Prostate gland (tissue), 2 donors: ENCODE measurements at regions not wholly inside any gene's neighbourhood (a gene's known extent, or its start where the extent isn't known, plus 50 kb on each side); places are given as distances from the start of the nearest gene placed in this dataset.

Source experiments
- DNase-seq: peaks from one replicate; pipeline ENCODE4 v3.0.0-alpha.2; 2019; ENCODE audit warnings: low spot score
- H3K27ac ChIP-seq, 2 donors: fragments of 200-600 bp; sonication (generic); 2 replicates each; pipeline ENCODE4 v1.5.1; 2017 to 2019
- H3K27me3 ChIP-seq: fragments of 200-600 bp; sonication (generic); replicated peaks from 2 replicates; pipeline ENCODE4 v1.5.1; 2019; ENCODE audit not compliant: insufficient read depth
- H3K36me3 ChIP-seq, 2 donors: fragments of 200-600 bp; sonication (generic); 1 replicate in 1 of 2; 2 replicates in 1 of 2; pipeline versions ENCODE4 v1.5.1 to v1.8.1; 2017 to 2019
- H3K4me1 ChIP-seq: fragments of 200-600 bp; sonication (generic); replicated peaks from 2 replicates; pipeline ENCODE4 v1.5.1; 2019
- H3K4me3 ChIP-seq, 2 donors: fragments of 200-600 bp; sonication (generic); 2 replicates each; pipeline ENCODE4 v1.5.1; 2017 to 2019
- H3K9me3 ChIP-seq: fragments of 200-600 bp; sonication (generic); 2 replicates; pipeline ENCODE4 v1.5.1; 2017
- CTCF ChIP-seq, 4 experiments: fragments of 200-600 bp in 2 of 4; fragments of 450-650 bp in 2 of 4; sonication (generic) in 2 of 4; IDR thresholded peaks; 1 replicate in 3 of 4; 2 replicates in 1 of 4; pipeline ENCODE4 v1.5.1; 2016 to 2019; ENCODE audit warnings: antibody characterized with exemption in 4 of 4, mild to moderate bottlenecking in 2 of 4, moderate library complexity in 2 of 4
- POLR2A ChIP-seq: fragments of 450-650 bp; IDR thresholded peaks from one replicate; pipeline ENCODE4 v1.6.1; 2016; ENCODE audit warnings: antibody characterized with exemption, mild to moderate bottlenecking
- POLR2AphosphoS5 ChIP-seq: sonication (generic); formaldehyde crosslinking; IDR thresholded peaks from one replicate; pipeline ENCODE4 v1.6.1; 2017; ENCODE audit warnings: antibody characterized with exemption
- WGBS: methylation state at CpG from one replicate; pipeline ENCODE4 v1.1.5; 2018; 5-methylcytosine and 5-hydroxymethylcytosine counted together
- intact Hi-C: fragments of 100-400 bp; cut with DNase I; formaldehyde crosslinking; loops from one replicate; pipeline ENCODE4 v1.14.2; 2022

DNA sequence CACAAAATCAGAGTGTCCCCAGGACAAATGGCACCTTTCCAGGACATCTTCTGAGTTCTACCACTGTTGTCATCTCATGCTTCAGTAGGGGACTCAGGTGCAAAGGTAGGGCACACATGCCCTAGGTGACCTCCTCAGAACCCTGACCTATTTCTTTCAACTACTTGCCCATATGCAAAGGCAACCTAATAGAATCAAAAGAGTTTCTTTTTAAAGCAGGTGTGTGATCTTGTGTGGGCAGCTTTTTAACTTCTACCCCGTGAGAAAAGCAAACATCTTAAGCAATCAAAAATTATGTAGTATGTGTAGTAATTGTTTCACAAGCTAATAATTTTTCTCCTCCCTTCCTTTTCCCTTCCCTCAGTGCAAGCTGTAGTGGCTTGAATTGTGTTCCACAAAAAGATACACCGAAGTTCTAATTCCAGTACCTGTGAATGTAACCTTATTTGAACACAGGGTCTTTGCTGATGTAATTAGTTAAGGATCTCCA lies 333.1 kb downstream of the RND3 start:
- H3K27ac ChIP-seq, result peak overlapping the region in 1 of 2 donors; percentile 24
- TF ChIP-seq POLR2AphosphoS5 (peak; percentile 16), POLR2A (no peak)
- no peaks in the 10 kb centered on the region for H3K4me1 ChIP-seq
- H3K27me3 ChIP-seq, result no peaks in the 10 kb centered on the region
- no peaks in the 10 kb centered on the region for H3K9me3 ChIP-seq
- no peak overlapping the region for H3K4me3 ChIP-seq
- WGBS, result 56% methylated on average over 2 of the region's 2 CpGs
- no peaks in the 10 kb centered on the region for H3K36me3 ChIP-seq
- DNase-seq, result no peak
- intact Hi-C loops, result no loop called here

GRCh38 chr2:150153646-150154307 lies 333.7 kb downstream of the RND3 start:
- H3K27ac ChIP-seq, result peak overlapping the region in 1 of 2 donors; percentile 24
- no peak overlapping the region for H3K4me3 ChIP-seq
- TF ChIP-seq POLR2A (no peak), POLR2AphosphoS5 (no peak), CTCF (IDR thresholded peaks at IDR 0.05) (no peak)
- H3K36me3 ChIP-seq, result no peaks in the 10 kb centered on the region
- intact Hi-C loops, result no loop called here
- no peaks in the 10 kb centered on the region for H3K27me3 ChIP-seq
- no peak for DNase-seq
- WGBS, result 44% methylated on average over 2 of the region's 2 CpGs
- H3K9me3 ChIP-seq, result no peaks in the 10 kb centered on the region
- H3K4me1 ChIP-seq, result no peaks in the 10 kb centered on the region

DNA sequence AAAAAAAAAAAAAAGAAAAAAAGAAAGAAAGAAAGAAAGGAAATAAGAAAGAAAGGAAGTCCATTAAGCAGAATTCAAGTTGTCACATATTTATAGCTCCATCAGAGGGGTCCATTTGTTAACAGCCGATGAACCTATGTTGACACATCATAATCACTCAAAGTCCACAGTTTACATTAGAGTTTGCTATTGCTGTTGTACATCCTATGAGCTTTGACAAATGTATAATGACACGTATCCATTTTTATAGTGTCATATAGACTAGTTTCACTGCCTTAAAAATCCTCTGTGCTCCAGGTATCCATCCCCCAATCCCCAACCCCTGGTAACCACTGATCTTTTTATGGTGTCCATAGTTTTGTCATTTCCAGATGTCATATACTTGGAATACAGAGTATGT lies 335.2 kb downstream of the RND3 start:
- H3K9me3 ChIP-seq, result no peaks in the 10 kb centered on the region
- H3K27ac ChIP-seq, result no peak overlapping the region
- H3K36me3 ChIP-seq, result no peaks in the 10 kb centered on the region
- H3K4me1 ChIP-seq, result no peaks in the 10 kb centered on the region
- WGBS, result 84% methylated on average over 2 of the region's 2 CpGs
- no peak for TF ChIP-seq POLR2A
- TF ChIP-seq POLR2AphosphoS5, result no peak
- TF ChIP-seq CTCF (IDR thresholded peaks at IDR 0.05), result no peak
- no peaks in the 10 kb centered on the region for H3K27me3 ChIP-seq
- H3K4me3 ChIP-seq, result no peak overlapping the region
- DNase-seq, result no peak
- intact Hi-C loops, result no loop called here

DNA sequence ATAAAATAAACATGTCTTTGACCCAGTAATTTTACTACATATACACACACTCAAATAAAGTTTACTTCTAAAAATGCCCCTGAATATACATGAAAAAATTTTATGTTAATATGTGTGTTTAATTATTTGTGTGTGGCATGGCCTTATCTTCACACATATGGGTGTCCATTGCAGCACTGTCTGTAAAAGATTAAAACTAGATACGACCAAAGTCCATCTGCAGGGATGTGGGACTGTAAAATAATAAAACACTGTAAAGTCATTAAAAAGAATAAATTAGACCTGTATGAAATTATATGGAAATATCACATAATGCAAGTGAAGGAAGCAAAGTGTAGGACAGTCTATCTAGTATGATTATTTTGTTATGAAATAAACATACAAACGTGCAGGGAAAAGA lies 337.3 kb downstream of the RND3 start:
- TF ChIP-seq POLR2AphosphoS5 (no peak), POLR2A (no peak), CTCF (IDR thresholded peaks at IDR 0.05) (no peak)
- WGBS, result 35% methylated on average over 2 of the region's 2 CpGs
- H3K9me3 ChIP-seq, result no peaks in the 10 kb centered on the region
- H3K4me3 ChIP-seq, result no peak overlapping the region
- intact Hi-C loops, result no loop called here
- no peak for DNase-seq
- no peaks in the 10 kb centered on the region for H3K27me3 ChIP-seq
- no peaks in the 10 kb centered on the region for H3K36me3 ChIP-seq
- no peaks in the 10 kb centered on the region for H3K4me1 ChIP-seq
- H3K27ac ChIP-seq, result no peak overlapping the region

DNA sequence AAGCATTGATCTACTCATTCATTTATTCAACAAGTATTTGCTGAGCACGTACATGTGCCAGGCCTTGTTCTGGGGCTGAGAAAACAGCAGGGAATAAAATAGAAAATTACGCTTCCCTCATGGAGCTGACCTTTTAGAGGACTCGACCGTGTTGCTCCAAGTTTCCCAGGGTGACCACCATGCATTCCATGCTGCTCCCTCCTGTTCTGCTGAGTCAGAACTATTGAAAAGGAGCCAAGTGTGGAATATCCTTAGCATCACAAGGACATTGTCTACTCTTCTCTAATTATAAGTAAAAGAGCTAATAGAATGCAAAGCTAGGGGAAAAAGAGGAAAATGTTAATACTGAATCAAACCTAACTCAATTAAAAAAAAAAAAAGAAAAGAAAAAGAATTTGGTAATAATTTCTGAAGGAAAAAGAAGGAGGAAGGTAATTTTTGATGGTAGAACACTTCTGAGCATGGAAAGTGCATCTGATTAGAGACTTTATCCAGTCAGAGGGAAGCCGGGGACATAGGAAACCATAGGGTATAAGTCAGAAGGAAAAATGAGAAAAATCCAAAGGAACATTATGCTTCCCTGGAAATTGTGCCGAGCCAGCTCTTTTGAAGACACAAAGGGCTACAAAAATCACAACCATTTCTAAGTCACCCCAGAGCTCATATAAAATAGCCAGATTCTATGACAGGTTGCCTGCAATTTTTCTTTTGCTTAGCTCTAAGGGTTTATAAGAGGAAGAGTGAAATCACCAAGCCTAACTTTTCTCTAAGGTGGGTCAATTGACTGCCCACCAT lies 339.4 kb downstream of the RND3 start:
- no peak overlapping the region for H3K27ac ChIP-seq
- H3K36me3 ChIP-seq, result no peaks in the 10 kb centered on the region
- TF ChIP-seq POLR2A, result no peak
- H3K9me3 ChIP-seq, result no peaks in the 10 kb centered on the region
- WGBS, result 92% methylated on average over 6 of the region's 6 CpGs
- H3K4me3 ChIP-seq, result no peak overlapping the region
- no peak for DNase-seq
- H3K27me3 ChIP-seq, result no peaks in the 10 kb centered on the region
- intact Hi-C loops, result no loop called here
- H3K4me1 ChIP-seq, result no peaks in the 10 kb centered on the region
